HepG2 (cell line): ENCODE measurements at regions not wholly inside any gene's neighbourhood (a gene's known extent, or its start where the extent isn't known, plus 50 kb on each side); places are given as distances from the start of the nearest gene placed in this dataset.
A peak's percentile ranks its signal among the peaks of the same experiment; 100 is the strongest.

Source experiments
- ATAC-seq: fragments of 200-7000 bp; cut with Tn5 transposase; 3 replicates; pipeline ENCODE4 v1.9.1; 2020; ENCODE audit warnings: mild to moderate bottlenecking, moderate library complexity
- BruUV-seq: library from RNA; stranded (reverse); fragments of 400-500 nt; replicated peaks from 2 replicates; lab custom pipeline; 2021; lab: Mats Ljungman, UMichigan
- CTCF ChIA-PET: fragments of 300-600 bp; formaldehyde crosslinking; extraction: SDS; loops from one replicate; lab custom pipeline; 2021; ENCODE audit warnings: low total read pairs, inconsistent platforms, low intra/inter-chr PET ratio; lab: Yijun Ruan, JAX
- POLR2A ChIA-PET: fragments of 350-600 bp; sonication (Branson Sonifier 250); formaldehyde crosslinking; loops from one replicate; lab custom pipeline; 2020; ENCODE audit warnings: antibody characterized with exemption, inconsistent platforms; lab: Yijun Ruan, JAX
- DNase-seq: peaks from one replicate; pipeline ENCODE4 v3.0.0-alpha.2; 2015; ENCODE audit warnings: low spot score
- FAIRE-seq: peaks from 3 replicates; lab custom pipeline; 2011; peaks lifted over from hg19 to GRCh38; lab: Jason Lieb, UNC
- H2AFZ ChIP-seq: one replicate; pipeline ENCODE4 v1.6.1; 2011; ENCODE audit warnings: low read length, inconsistent platforms
- H3K27ac ChIP-seq: fragments of 300-600 bp; 3 replicates; pipeline ENCODE4 v1.8.0; 2011; ENCODE audit warnings: mixed run types, mild to moderate bottlenecking, mixed read lengths, low read length, inconsistent platforms; ENCODE audit not compliant: insufficient read depth; ENCODE audit errors: extremely low read length
- H3K27me3 ChIP-seq, 2 experiments: fragments of 200-600 bp in 1 of 2; 2 replicates in 1 of 2; 3 replicates in 1 of 2; pipeline versions ENCODE4 v1.6.0 to v1.8.0; 2011; ENCODE audit warnings: low read length in 2 of 2, mild to moderate bottlenecking in 2 of 2, moderate library complexity in 2 of 2, inconsistent platforms in 1 of 2; ENCODE audit not compliant: insufficient read depth in 2 of 2, control insufficient read depth in 1 of 2
- H3K36me3 ChIP-seq, 2 experiments: fragments of 200-600 bp in 1 of 2; replicated peaks in 1 of 2; 2 replicates in 1 of 2; 3 replicates in 1 of 2; pipeline versions ENCODE4 v1.5.1 to v1.8.0; 2011; ENCODE audit warnings: low read length in 2 of 2, inconsistent platforms in 1 of 2; ENCODE audit not compliant: insufficient read depth in 2 of 2, control insufficient read depth in 1 of 2
- H3K4me1 ChIP-seq: 2 replicates; pipeline ENCODE4 v1.5.1; 2012; ENCODE audit warnings: low read length, inconsistent platforms; ENCODE audit not compliant: insufficient read depth
- H3K4me2 ChIP-seq: 2 replicates; pipeline ENCODE4 v1.6.0; 2011; ENCODE audit warnings: low read depth, low read length, inconsistent platforms
- H3K4me3 ChIP-seq, 3 experiments: fragments of 200-600 bp in 1 of 3; sonication (generic), shearing (Covaris generic) in 1 of 3; replicated peaks in 1 of 3; 2 replicates each; pipeline ENCODE4 v1.5.1; 2011 to 2016; ENCODE audit warnings: low read length in 3 of 3, inconsistent platforms in 2 of 3, low read depth in 2 of 3, mild to moderate bottlenecking in 2 of 3, control low read depth in 1 of 3, mixed read lengths in 1 of 3; ENCODE audit not compliant: insufficient read depth in 1 of 3
- H3K79me2 ChIP-seq: one replicate; pipeline ENCODE4 v1.6.1; 2011; ENCODE audit warnings: low read length, inconsistent platforms; ENCODE audit not compliant: insufficient read depth
- H3K9ac ChIP-seq: 2 replicates; pipeline ENCODE4 v1.6.0; 2011; ENCODE audit warnings: mild to moderate bottlenecking, low read depth, low read length, inconsistent platforms; ENCODE audit not compliant: insufficient read depth
- H3K9me3 ChIP-seq: 2 replicates; pipeline ENCODE4 v1.5.1; 2012; ENCODE audit warnings: mild to moderate bottlenecking, low read length
- H4K20me1 ChIP-seq: 2 replicates; pipeline ENCODE4 v1.6.0; 2011; ENCODE audit warnings: inconsistent platforms, mild to moderate bottlenecking, low read length, moderate library complexity; ENCODE audit not compliant: insufficient read depth
- ARNT ChIP-seq: fragments of 450-650 bp; IDR thresholded peaks from 2 replicates; pipeline ENCODE4 v1.6.1; 2017
- DZIP1 ChIP-seq: sonication (generic); formaldehyde crosslinking; IDR thresholded peaks from 2 replicates; pipeline ENCODE4 v1.5.0; 2020; ENCODE audit warnings: mild to moderate bottlenecking, missing genetic modification reagents
- GZF1 ChIP-seq: sonication (generic); formaldehyde crosslinking; IDR thresholded peaks from 2 replicates; pipeline ENCODE4 v1.5.1; 2020; ENCODE audit warnings: mild to moderate bottlenecking, missing genetic modification reagents
- HMG20B ChIP-seq: conservative IDR thresholded peaks from 2 replicates; pipeline ENCODE4 v1.6.1; 2016; ENCODE audit warnings: missing genetic modification reagents, missing compliant biosample characterization
- ZNF329 ChIP-seq: sonication (generic); formaldehyde crosslinking; IDR thresholded peaks from 2 replicates; pipeline ENCODE4 v1.9.0; 2021; ENCODE audit warnings: low read depth, mild to moderate bottlenecking, missing genetic modification reagents
- ZNF629 ChIP-seq: sonication (generic); formaldehyde crosslinking; conservative IDR thresholded peaks from 2 replicates; pipeline ENCODE4 v1.5.0; 2020; ENCODE audit warnings: missing genetic modification reagents
- WGBS: methylation state at CpG from one replicate; pipeline ENCODE4 v1.1.6; 2017; ENCODE audit warnings: low lambda C conversion rate; 5-methylcytosine and 5-hydroxymethylcytosine counted together
- in situ Hi-C: cut with HindIII; loops from 2 replicates; pipeline ENCODE4 v1.10.0; 2017; ENCODE audit warnings: low pct_unique_long_range_greater_than_20kb; ENCODE audit not compliant: extremely low pct_ligation_motif_present
- intact Hi-C: fragments of 100-400 bp; cut with micrococcal nuclease; formaldehyde crosslinking; loops from one replicate; pipeline ENCODE4 v1.10.0; 2022; ENCODE audit not compliant: unreplicated experiment

GRCh38 chr4:1491328-1492141 lies 85.3 kb upstream of the NKX1-1 start:
- CTCF ChIA-PET, result no interaction called here
- no TSS peak for BruUV-seq
- no peaks in the 10 kb centered on the region for H3K36me3 ChIP-seq
- intact Hi-C loops, result no loop called here
- DNase-seq (no peak), FAIRE-seq (no peak)
- no peaks in the 10 kb centered on the region for H3K79me2 ChIP-seq
- WGBS, result 41% methylated on average over 9 of the region's 21 CpGs
- no peak overlapping the region for H3K27ac ChIP-seq
- H3K9me3 ChIP-seq, result peaks cover under 1% of the 10 kb centered on the region; the same call in 1 of the 2 replicates
- H3K4me3 ChIP-seq, result no peak overlapping the region
- peaks cover 17 to 73% of the 10 kb centered on the region in 2 experiments for H3K27me3 ChIP-seq
- no peak overlapping the region for H2AFZ ChIP-seq
- TF ChIP-seq ZNF329 (CRISPR knock-in tag) (peak; percentile 98), ARNT (no peak), HMG20B (no peak), ZNF629 (CRISPR knock-in tag) (peak; percentile 49; the same call in 1 of the 2 replicates), DZIP1 (CRISPR knock-in tag) (no peak), GZF1 (CRISPR knock-in tag) (no peak)
- TF ChIP-seq, all 625 proteins: peak for 2
- ATAC-seq, result no peak
- Histone ChIP-seq H3K4me2 (no peak overlapping the region), H3K9ac (no peak overlapping the region), H3K4me1 (no peaks in the 10 kb centered on the region), H4K20me1 (no peaks in the 10 kb centered on the region)
- POLR2A ChIA-PET, result no interaction called here
- in situ Hi-C loops, result no loop called here
